SK-N-SH (cell line): ENCODE measurements at regions not wholly inside any gene's neighbourhood (a gene's known extent, or its start where the extent isn't known, plus 50 kb on each side); places are given as distances from the start of the nearest gene placed in this dataset.

Source experiments
- NFIC ChIP-seq: IDR thresholded peaks from 2 replicates; pipeline ENCODE4 v1.4.0; 2012; ENCODE audit warnings: borderline replicate concordance
- RCOR1 ChIP-seq: fragments of 150-350 bp; IDR thresholded peaks from 2 replicates; pipeline ENCODE4 v1.6.1; 2017; ENCODE audit warnings: antibody characterized with exemption, low read length
- TF ChIP-seq, protein P1 (sequence below): fragments of 200-600 bp; sonication (generic); IDR thresholded peaks from 2 replicates; pipeline ENCODE4 v1.6.1; 2017; ENCODE audit warnings: antibody characterized with exemption, mild to moderate bottlenecking, moderate library complexity

DNA sequence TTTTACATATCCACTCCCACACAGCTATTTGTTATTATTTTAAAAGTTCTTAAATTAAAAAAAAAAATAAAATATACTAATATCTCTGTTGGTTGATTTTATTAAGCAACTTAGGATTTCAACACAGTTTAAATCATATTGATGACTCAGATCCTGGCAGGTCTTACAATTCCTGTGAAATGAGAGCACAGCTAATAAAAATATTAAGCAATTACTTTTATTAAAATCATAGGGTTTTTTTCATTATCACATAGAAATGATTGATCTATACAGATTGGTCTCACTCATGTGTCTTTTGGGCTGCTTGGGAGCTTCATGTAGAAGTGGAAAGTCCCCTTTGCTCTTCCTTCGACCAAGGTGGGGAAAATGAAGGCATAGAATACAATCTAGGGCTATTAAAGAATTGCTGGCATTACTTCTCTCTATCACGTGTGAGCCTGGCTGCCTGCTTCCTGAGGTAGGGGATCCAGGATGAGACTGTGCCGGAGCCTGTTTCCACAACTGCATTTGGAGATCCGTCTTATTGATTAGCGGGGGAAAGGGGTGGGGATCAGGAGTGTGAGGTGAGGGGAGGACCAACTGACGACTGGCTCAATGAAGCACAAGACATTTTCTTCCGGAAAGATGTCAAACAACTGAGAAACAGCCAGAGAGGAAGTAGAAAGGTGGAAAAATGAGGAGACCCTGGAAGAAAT, 858.0 kb downstream of the USP25 start:
- TF ChIP-seq RCOR1 = no peak
- no peak for TF ChIP-seq NFIC
- TF ChIP-seq, protein P1, sequence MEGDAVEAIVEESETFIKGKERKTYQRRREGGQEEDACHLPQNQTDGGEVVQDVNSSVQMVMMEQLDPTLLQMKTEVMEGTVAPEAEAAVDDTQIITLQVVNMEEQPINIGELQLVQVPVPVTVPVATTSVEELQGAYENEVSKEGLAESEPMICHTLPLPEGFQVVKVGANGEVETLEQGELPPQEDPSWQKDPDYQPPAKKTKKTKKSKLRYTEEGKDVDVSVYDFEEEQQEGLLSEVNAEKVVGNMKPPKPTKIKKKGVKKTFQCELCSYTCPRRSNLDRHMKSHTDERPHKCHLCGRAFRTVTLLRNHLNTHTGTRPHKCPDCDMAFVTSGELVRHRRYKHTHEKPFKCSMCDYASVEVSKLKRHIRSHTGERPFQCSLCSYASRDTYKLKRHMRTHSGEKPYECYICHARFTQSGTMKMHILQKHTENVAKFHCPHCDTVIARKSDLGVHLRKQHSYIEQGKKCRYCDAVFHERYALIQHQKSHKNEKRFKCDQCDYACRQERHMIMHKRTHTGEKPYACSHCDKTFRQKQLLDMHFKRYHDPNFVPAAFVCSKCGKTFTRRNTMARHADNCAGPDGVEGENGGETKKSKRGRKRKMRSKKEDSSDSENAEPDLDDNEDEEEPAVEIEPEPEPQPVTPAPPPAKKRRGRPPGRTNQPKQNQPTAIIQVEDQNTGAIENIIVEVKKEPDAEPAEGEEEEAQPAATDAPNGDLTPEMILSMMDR = no peak
